ENCODE measurements at regions not wholly inside any gene's neighbourhood (a gene's known extent, or its start where the extent isn't known, plus 50 kb on each side); places are given as distances from the start of the nearest gene placed in this dataset.

DNA sequence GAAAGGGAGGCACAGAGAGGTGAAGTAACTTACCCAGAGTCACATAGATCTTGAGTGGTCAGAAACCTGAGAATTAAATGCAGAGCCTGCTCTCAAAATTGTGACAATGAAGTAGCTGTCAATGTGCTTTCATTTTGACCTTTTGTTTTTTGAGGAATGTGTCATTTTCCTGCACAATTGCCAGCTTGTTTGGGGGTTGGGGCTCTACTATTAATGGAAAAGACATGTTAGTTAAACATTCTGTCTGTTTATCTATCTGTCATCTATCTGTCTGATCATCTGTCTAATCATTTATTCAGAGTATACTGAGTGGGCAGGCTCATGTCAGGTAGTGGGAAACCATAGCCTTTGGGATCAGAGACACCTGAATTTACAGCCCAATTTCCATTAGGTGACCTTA, 428.4 kb downstream of the TSN start:
- Mint-ChIP-seq H3K27ac (no peak overlapping the region), H3K36me3 (no peaks in the 10 kb centered on the region), H3K9me3 (peaks cover 14% of the 10 kb centered on the region), H3K27me3 (ENCODE audit: insufficient read depth, low read depth) (peaks cover 9% of the 10 kb centered on the region), H3K4me3 (no peak overlapping the region), H3K4me1 (peaks cover 11% of the 10 kb centered on the region)
- no peak overlapping the region for H3K27ac ChIP-seq
- H4K20me1 ChIP-seq (ENCODE audit: low read depth), result no peaks in the 10 kb centered on the region
- H3K27me3 ChIP-seq, result no peaks in the 10 kb centered on the region
- no peaks in the 10 kb centered on the region for H3K79me2 ChIP-seq (ENCODE audit: low read depth)
- H3K9me3 ChIP-seq (ENCODE audit: low read depth), result no peaks in the 10 kb centered on the region
- no peak for DNase-seq (ENCODE audit: low spot score)
- no peak overlapping the region for H3K4me2 ChIP-seq
- TF ChIP-seq EZH2phosphoT487 (IDR thresholded peaks at IDR 0.05) (no peak), EZH2 (IDR thresholded peaks at IDR 0.05) (no peak)
- TF ChIP-seq, protein P1, sequence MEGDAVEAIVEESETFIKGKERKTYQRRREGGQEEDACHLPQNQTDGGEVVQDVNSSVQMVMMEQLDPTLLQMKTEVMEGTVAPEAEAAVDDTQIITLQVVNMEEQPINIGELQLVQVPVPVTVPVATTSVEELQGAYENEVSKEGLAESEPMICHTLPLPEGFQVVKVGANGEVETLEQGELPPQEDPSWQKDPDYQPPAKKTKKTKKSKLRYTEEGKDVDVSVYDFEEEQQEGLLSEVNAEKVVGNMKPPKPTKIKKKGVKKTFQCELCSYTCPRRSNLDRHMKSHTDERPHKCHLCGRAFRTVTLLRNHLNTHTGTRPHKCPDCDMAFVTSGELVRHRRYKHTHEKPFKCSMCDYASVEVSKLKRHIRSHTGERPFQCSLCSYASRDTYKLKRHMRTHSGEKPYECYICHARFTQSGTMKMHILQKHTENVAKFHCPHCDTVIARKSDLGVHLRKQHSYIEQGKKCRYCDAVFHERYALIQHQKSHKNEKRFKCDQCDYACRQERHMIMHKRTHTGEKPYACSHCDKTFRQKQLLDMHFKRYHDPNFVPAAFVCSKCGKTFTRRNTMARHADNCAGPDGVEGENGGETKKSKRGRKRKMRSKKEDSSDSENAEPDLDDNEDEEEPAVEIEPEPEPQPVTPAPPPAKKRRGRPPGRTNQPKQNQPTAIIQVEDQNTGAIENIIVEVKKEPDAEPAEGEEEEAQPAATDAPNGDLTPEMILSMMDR (IDR thresholded peaks at IDR 0.05), result no peak
- no peak overlapping the region for H2AFZ ChIP-seq (replicated peaks)
- H3K4me1 ChIP-seq, result no peaks in the 10 kb centered on the region
- no peak overlapping the region for H3K9ac ChIP-seq
- H3F3A ChIP-seq (ENCODE audit: low read depth), result no peaks in the 10 kb centered on the region
- H3K4me3 ChIP-seq, result no peak overlapping the region
- no peaks in the 10 kb centered on the region for H3K36me3 ChIP-seq

DNA sequence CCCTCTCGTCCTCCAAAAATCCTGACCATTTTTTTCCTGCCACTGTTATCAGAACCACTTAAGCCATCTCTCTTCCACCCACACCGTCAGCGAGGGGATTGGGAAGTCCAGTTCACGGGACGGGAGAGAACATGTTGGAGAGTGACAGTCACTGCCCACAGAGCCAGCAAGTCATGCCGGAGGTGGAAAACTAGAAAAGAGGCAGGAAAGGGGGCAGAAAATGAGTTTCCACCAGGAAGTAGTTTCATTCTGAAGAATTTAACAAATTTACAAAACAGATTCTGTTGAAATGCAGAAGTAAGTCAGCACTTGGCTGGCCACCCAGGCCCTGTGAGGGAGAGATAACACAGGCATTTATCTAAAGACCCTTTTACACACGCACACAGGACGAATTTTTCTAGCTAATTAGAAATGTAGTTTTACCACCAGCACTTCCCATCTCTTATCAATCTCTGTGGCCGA, 431.3 kb downstream of the TSN start:
- Mint-ChIP-seq H3K4me1 (peaks cover 11% of the 10 kb centered on the region), H3K36me3 (no peaks in the 10 kb centered on the region), H3K27me3 (ENCODE audit: insufficient read depth, low read depth) (peaks cover 9% of the 10 kb centered on the region), H3K4me3 (no peak overlapping the region), H3K9me3 (peaks cover 3% of the 10 kb centered on the region), H3K27ac (no peak overlapping the region)
- Histone ChIP-seq H3K27ac (no peak overlapping the region), H3K4me1 (no peaks in the 10 kb centered on the region), H2AFZ (replicated peaks) (no peak overlapping the region), H3K4me3 (no peak overlapping the region), H3K79me2 (ENCODE audit: low read depth) (no peaks in the 10 kb centered on the region), H3K36me3 (no peaks in the 10 kb centered on the region), H3K9me3 (ENCODE audit: low read depth) (no peaks in the 10 kb centered on the region), H4K20me1 (ENCODE audit: low read depth) (no peaks in the 10 kb centered on the region), H3F3A (ENCODE audit: low read depth) (no peaks in the 10 kb centered on the region), H3K9ac (no peak overlapping the region), H3K27me3 (no peaks in the 10 kb centered on the region), H3K4me2 (no peak overlapping the region)
- no peak for DNase-seq (ENCODE audit: low spot score)
- TF ChIP-seq EZH2phosphoT487 (IDR thresholded peaks at IDR 0.05), result no peak
- TF ChIP-seq EZH2 (IDR thresholded peaks at IDR 0.05), result no peak
- TF ChIP-seq, protein P1 (IDR thresholded peaks at IDR 0.05), result no peak

DNA sequence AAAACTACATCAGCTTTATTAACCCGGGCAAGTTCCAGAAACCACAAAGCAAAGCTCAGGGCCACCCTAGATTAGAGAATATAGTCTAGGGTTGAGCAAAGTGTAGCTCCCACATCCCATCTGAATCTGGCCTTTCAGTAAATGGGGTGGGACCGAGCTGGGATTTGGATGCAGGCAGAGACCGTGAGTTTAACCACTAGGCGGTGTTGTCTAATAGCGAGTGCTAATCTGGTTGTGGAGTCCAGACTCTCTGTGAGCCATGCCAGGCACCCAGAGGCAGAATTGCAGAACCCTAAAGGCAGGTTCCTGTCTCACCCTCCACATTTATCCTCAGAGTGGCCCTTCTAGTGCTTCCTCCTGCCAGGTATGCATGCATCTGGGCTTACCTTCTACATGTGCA, 435.9 kb downstream of the TSN start:
- Histone ChIP-seq H3K4me2 (no peak overlapping the region), H3K27me3 (no peaks in the 10 kb centered on the region), H3K36me3 (no peaks in the 10 kb centered on the region), H2AFZ (replicated peaks) (no peak overlapping the region), H3K79me2 (ENCODE audit: low read depth) (no peaks in the 10 kb centered on the region), H3K9ac (no peak overlapping the region), H3K27ac (no peak overlapping the region), H3K4me3 (no peak overlapping the region), H3F3A (ENCODE audit: low read depth) (no peaks in the 10 kb centered on the region), H4K20me1 (ENCODE audit: low read depth) (no peaks in the 10 kb centered on the region), H3K9me3 (ENCODE audit: low read depth) (no peaks in the 10 kb centered on the region), H3K4me1 (no peaks in the 10 kb centered on the region)
- Mint-ChIP-seq H3K4me1 (peaks cover 22% of the 10 kb centered on the region), H3K36me3 (no peaks in the 10 kb centered on the region), H3K4me3 (no peak overlapping the region), H3K9me3 (peaks cover 8% of the 10 kb centered on the region), H3K27ac (no peak overlapping the region), H3K27me3 (ENCODE audit: insufficient read depth, low read depth) (no peaks in the 10 kb centered on the region)
- DNase-seq (ENCODE audit: low spot score), result peak; percentile 76
- TF ChIP-seq, protein P1 (IDR thresholded peaks at IDR 0.05), result peak; percentile 67
- TF ChIP-seq EZH2 (IDR thresholded peaks at IDR 0.05), result no peak

Data from neural progenitor cell (in vitro differentiated cells).